Calu3 (cell line): ENCODE measurements at regions not wholly inside any gene's neighbourhood (a gene's known extent, or its start where the extent isn't known, plus 50 kb on each side); places are given as distances from the start of the nearest gene placed in this dataset.

Experiments
- BruUV-seq: library from RNA; stranded (reverse); fragments of 400-500 nt; replicated peaks from 2 replicates; lab custom pipeline; 2021; lab: Mats Ljungman, UMichigan
- CTCF ChIA-PET: fragments of 300-600 bp; sonication (Branson Sonifier 250); formaldehyde crosslinking; loops from one replicate; lab custom pipeline; 2022; ENCODE audit warnings: antibody characterized with exemption; lab: Charles Lee
- DNase-seq: peaks from one replicate; pipeline ENCODE4 v3.0.0; 2022
- H3K27ac Mint-ChIP-seq: one replicate; pipeline ENCODE4 v1.8.0; 2022; ENCODE audit warnings: mixed read lengths; ENCODE audit not compliant: unreplicated experiment
- H3K27me3 Mint-ChIP-seq: one replicate; pipeline ENCODE4 v1.8.0; 2022; ENCODE audit warnings: mixed read lengths; ENCODE audit not compliant: unreplicated experiment
- H3K36me3 Mint-ChIP-seq: one replicate; pipeline ENCODE4 v1.8.0; 2022; ENCODE audit warnings: mild to moderate bottlenecking, moderate library complexity, mixed read lengths; ENCODE audit not compliant: insufficient read depth, unreplicated experiment
- H3K4me1 Mint-ChIP-seq: one replicate; pipeline ENCODE4 v1.8.0; 2022; ENCODE audit warnings: mild to moderate bottlenecking, low read depth, mixed read lengths; ENCODE audit not compliant: unreplicated experiment
- H3K4me3 Mint-ChIP-seq: one replicate; pipeline ENCODE4 v1.8.0; 2022; ENCODE audit warnings: mild to moderate bottlenecking, low read depth, moderate library complexity, mixed read lengths; ENCODE audit not compliant: unreplicated experiment
- H3K9me3 Mint-ChIP-seq: one replicate; pipeline ENCODE4 v1.8.0; 2022; ENCODE audit warnings: low read depth, mixed read lengths; ENCODE audit not compliant: unreplicated experiment
- CTCF ChIP-seq: fragments of 200-600 bp; IDR thresholded peaks from one replicate; pipeline ENCODE4 v1.8.0; 2022; ENCODE audit warnings: antibody characterized with exemption; ENCODE audit not compliant: unreplicated experiment
- intact Hi-C: fragments of 100-400 bp; cut with micrococcal nuclease; formaldehyde crosslinking; loops from one replicate; pipeline ENCODE4 v1.10.0; 2022; ENCODE audit not compliant: unreplicated experiment

- no peaks in the 10 kb centered on the region for H3K27me3 Mint-ChIP-seq
- no TSS peak for BruUV-seq
- no peak overlapping the region for H3K27ac Mint-ChIP-seq
- no peaks in the 10 kb centered on the region for H3K36me3 Mint-ChIP-seq
- intact Hi-C loops = no loop called here
- no peak for DNase-seq
- peaks cover 2% of the 10 kb centered on the region for H3K9me3 Mint-ChIP-seq
- TF ChIP-seq CTCF = no peak
- H3K4me3 Mint-ChIP-seq = no peak overlapping the region
- no peaks in the 10 kb centered on the region for H3K4me1 Mint-ChIP-seq
- CTCF ChIA-PET = no interaction called here
Measured at GRCh38 chr2:22634167-22634566, 750.8 kb upstream of the KLHL29 start.

- no peak overlapping the region for H3K27ac Mint-ChIP-seq
- intact Hi-C loops = no loop called here
- H3K27me3 Mint-ChIP-seq = no peaks in the 10 kb centered on the region
- H3K4me3 Mint-ChIP-seq = no peak overlapping the region
- no peak for TF ChIP-seq CTCF
- no peak for DNase-seq
- no TSS peak for BruUV-seq
- no peaks in the 10 kb centered on the region for H3K36me3 Mint-ChIP-seq
- no peaks in the 10 kb centered on the region for H3K4me1 Mint-ChIP-seq
- H3K9me3 Mint-ChIP-seq = peaks cover 3% of the 10 kb centered on the region
- CTCF ChIA-PET = interaction anchor here (0.6 kb wide), 1 partner anchor 99 kb away, joined by 3 read pairs; no protein-coding TSS in a partner anchor
Measured at GRCh38 chr2:22656426-22656825, 728.6 kb upstream of the KLHL29 start.

GRCh38 chr2:22673529-22673928 lies 711.5 kb upstream of the KLHL29 start:
- TF ChIP-seq CTCF = no peak
- CTCF ChIA-PET = interaction anchor here (0.5 kb wide), 1 partner anchor 987 kb away, joined by 3 read pairs; no protein-coding TSS in a partner anchor
- peaks cover 8% of the 10 kb centered on the region for H3K4me1 Mint-ChIP-seq
- H3K4me3 Mint-ChIP-seq = no peak overlapping the region
- BruUV-seq = no TSS peak
- H3K27ac Mint-ChIP-seq = no peak overlapping the region
- intact Hi-C loops = no loop called here
- no peak for DNase-seq
- H3K9me3 Mint-ChIP-seq = no peaks in the 10 kb centered on the region
- H3K27me3 Mint-ChIP-seq = no peaks in the 10 kb centered on the region
- no peaks in the 10 kb centered on the region for H3K36me3 Mint-ChIP-seq

- H3K27me3 Mint-ChIP-seq = no peaks in the 10 kb centered on the region
- DNase-seq = no peak
- no peaks in the 10 kb centered on the region for H3K4me1 Mint-ChIP-seq
- CTCF ChIA-PET = no interaction called here
- no TSS peak for BruUV-seq
- intact Hi-C loops = no loop called here
- H3K36me3 Mint-ChIP-seq = no peaks in the 10 kb centered on the region
- no peak overlapping the region for H3K4me3 Mint-ChIP-seq
- TF ChIP-seq CTCF = no peak
- no peak overlapping the region for H3K27ac Mint-ChIP-seq
- peaks cover 2% of the 10 kb centered on the region for H3K9me3 Mint-ChIP-seq
Measured at GRCh38 chr2:22683914-22684313, 701.1 kb upstream of the KLHL29 start.
